B cell (primary cell): ENCODE measurements at regions not wholly inside any gene's neighbourhood (a gene's known extent, or its start where the extent isn't known, plus 50 kb on each side); places are given as distances from the start of the nearest gene placed in this dataset.

Source experiments
- ATAC-seq: fragments of 200-7000 bp; cut with Tn5 transposase; one replicate; pipeline ENCODE4 v1.10.0; 2021; ENCODE audit warnings: low read depth, mild to moderate bottlenecking, moderate number of reproducible peaks, moderate library complexity
- CTCF ChIA-PET: fragments of 350-600 bp; sonication (Branson Sonifier 250); formaldehyde crosslinking; loops from one replicate; lab custom pipeline; 2021; ENCODE audit warnings: antibody characterized with exemption, inconsistent platforms; lab: Charles Lee
- POLR2A ChIA-PET: fragments of 350-600 bp; sonication (Branson Sonifier 250); formaldehyde crosslinking; loops from one replicate; lab custom pipeline; 2021; ENCODE audit warnings: antibody characterized with exemption; lab: Charles Lee
- DNase-seq: peaks from one replicate; pipeline ENCODE4 v3.0.0; 2013
- H2AFZ ChIP-seq: 2 replicates; pipeline ENCODE4 v1.6.1; 2012; ENCODE audit warnings: mild to moderate bottlenecking, low read depth, low read length; ENCODE audit not compliant: insufficient read depth, poor library complexity, severe bottlenecking
- H3K27ac ChIP-seq, 2 donors: 1 replicate in 1 of 2; 2 replicates in 1 of 2; pipeline ENCODE4 v1.5.1; 2012 to 2013; ENCODE audit warnings: low read length in 2 of 2, mild to moderate bottlenecking in 2 of 2, moderate library complexity in 1 of 2
- H3K27me3 ChIP-seq, 4 experiments: fragments of 200-600 bp in 1 of 4; sonication (generic) in 1 of 4; replicated peaks in 1 of 4; 1 replicate in 2 of 4; 2 replicates in 2 of 4; pipeline versions ENCODE4 v1.6.1 to v1.7.0; 2013 to 2016; ENCODE audit warnings: low read length in 3 of 4, mild to moderate bottlenecking in 2 of 4, mixed read lengths in 1 of 4, moderate library complexity in 1 of 4; ENCODE audit not compliant: insufficient read depth in 4 of 4, control insufficient read depth in 3 of 4; ENCODE audit errors: control extremely low read depth in 1 of 4
- H3K36me3 ChIP-seq, 2 experiments: replicated peaks in 1 of 2; 1 replicate in 1 of 2; 2 replicates in 1 of 2; pipeline versions ENCODE4 v1.6.1 to v1.7.1; 2013; ENCODE audit warnings: low read length in 1 of 2; ENCODE audit not compliant: insufficient read depth in 2 of 2, control insufficient read depth in 1 of 2; ENCODE audit errors: control extremely low read depth in 1 of 2, extremely low read depth in 1 of 2
- H3K4me1 ChIP-seq, 2 donors: fragments of 200-600 bp in 1 of 2; sonication (generic) in 1 of 2; 1 replicate in 1 of 2; 2 replicates in 1 of 2; pipeline versions ENCODE4 v1.5.1 to v1.6.1; 2013 to 2017; ENCODE audit warnings: low read length in 2 of 2; ENCODE audit not compliant: control insufficient read depth in 2 of 2, insufficient read depth in 2 of 2
- H3K4me2 ChIP-seq: replicated peaks from 2 replicates; pipeline ENCODE3; 2012; ENCODE audit warnings: mild to moderate bottlenecking, low read depth, low read length; ENCODE audit not compliant: poor library complexity, severe bottlenecking
- H3K4me3 ChIP-seq, 5 experiments: fragments of 200-600 bp in 1 of 5; sonication (generic) in 1 of 5; 1 replicate in 3 of 5; 2 replicates in 2 of 5; pipeline versions ENCODE4 v1.5.1 to v1.7.0; 2011 to 2016; ENCODE audit warnings: low read length in 4 of 5, mild to moderate bottlenecking in 4 of 5, low read depth in 2 of 5, control low read depth in 1 of 5, moderate library complexity in 1 of 5; ENCODE audit not compliant: insufficient read depth in 1 of 5; ENCODE audit errors: control extremely low read depth in 1 of 5, extremely low read depth in 1 of 5
- H3K79me2 ChIP-seq: fragments of 200-600 bp; sonication (generic); one replicate; pipeline ENCODE4 v1.6.0; 2016; ENCODE audit warnings: low read length; ENCODE audit not compliant: control insufficient read depth, insufficient read depth
- H3K9ac ChIP-seq: fragments of 200-600 bp; sonication (generic); 2 replicates; pipeline ENCODE4 v1.6.1; 2017; ENCODE audit warnings: mild to moderate bottlenecking, low read length, moderate library complexity
- H3K9me3 ChIP-seq, 3 donors: one replicate each; pipeline versions ENCODE4 v1.6.1 to v1.7.1; 2013; ENCODE audit warnings: low read length in 2 of 3; ENCODE audit not compliant: control insufficient read depth in 2 of 3, insufficient read depth in 1 of 3; ENCODE audit errors: control extremely low read depth in 1 of 3
- H4K20me1 ChIP-seq: 2 replicates; pipeline ENCODE4 v1.6.0; 2012; ENCODE audit warnings: mild to moderate bottlenecking, low read length; ENCODE audit not compliant: insufficient read depth, control insufficient read depth, poor library complexity, severe bottlenecking
- H3K27ac Mint-ChIP-seq: one replicate; pipeline ENCODE4 v1.8.0; 2021; ENCODE audit warnings: mixed read lengths
- H3K27me3 Mint-ChIP-seq: one replicate; pipeline ENCODE4 v1.8.0; 2021; ENCODE audit warnings: mixed read lengths
- H3K4me1 Mint-ChIP-seq: one replicate; pipeline ENCODE4 v1.8.0; 2021; ENCODE audit warnings: mixed read lengths
- H3K4me3 Mint-ChIP-seq: one replicate; pipeline ENCODE4 v1.8.0; 2021; ENCODE audit warnings: mixed read lengths
- H3K9me3 Mint-ChIP-seq: one replicate; pipeline ENCODE4 v1.8.0; 2022; ENCODE audit warnings: mixed read lengths; ENCODE audit not compliant: insufficient read depth
- CTCF ChIP-seq: fragments of 200-600 bp; IDR thresholded peaks from one replicate; pipeline ENCODE4 v1.8.0; 2022; ENCODE audit warnings: antibody characterized with exemption, mild to moderate bottlenecking
- EZH2 ChIP-seq: IDR thresholded peaks from 2 replicates; pipeline ENCODE4 v1.6.1; 2012; ENCODE audit warnings: borderline replicate concordance, low read depth, mild to moderate bottlenecking, moderate library complexity, low read length; ENCODE audit not compliant: insufficient read depth, poor library complexity, severe bottlenecking
- WGBS: methylation state at CpG from one replicate; pipeline ENCODE4 v1.1.5; 2013; ENCODE audit warnings: missing lambda C conversion rate; ENCODE audit not compliant: insufficient coverage; 5-methylcytosine and 5-hydroxymethylcytosine counted together
- intact Hi-C: fragments of 100-400 bp; cut with micrococcal nuclease; formaldehyde crosslinking; loops from one replicate; pipeline ENCODE4 v1.10.0; 2022

GRCh38 chr6:22807818-22808217 is 238.5 kb downstream of the HDGFL1 start:
- DNase-seq, result no peak
- Mint-ChIP-seq H3K4me1 (no peaks in the 10 kb centered on the region), H3K27ac (no peak overlapping the region), H3K27me3 (no peaks in the 10 kb centered on the region), H3K4me3 (no peak overlapping the region), H3K9me3 (peaks cover 3% of the 10 kb centered on the region)
- H3K4me2 ChIP-seq, result no peak overlapping the region
- no peak overlapping the region for H3K9ac ChIP-seq
- no peaks in the 10 kb centered on the region for H3K36me3 ChIP-seq
- H4K20me1 ChIP-seq, result no peaks in the 10 kb centered on the region
- TF ChIP-seq CTCF (no peak), EZH2 (no peak)
- H3K4me1 ChIP-seq, result no peaks in the 10 kb centered on the region
- H3K27me3 ChIP-seq, result no peaks in the 10 kb centered on the region
- intact Hi-C loops, result no loop called here
- no peaks in the 10 kb centered on the region for H3K79me2 ChIP-seq
- no peak overlapping the region for H2AFZ ChIP-seq
- POLR2A ChIA-PET, result no interaction called here
- WGBS, result 85% methylated on average over 2 of the region's 3 CpGs
- CTCF ChIA-PET, result no interaction called here
- H3K27ac ChIP-seq, result no peak overlapping the region
- ATAC-seq, result no peak
- no peak overlapping the region for H3K4me3 ChIP-seq
- no peaks in the 10 kb centered on the region for H3K9me3 ChIP-seq

GRCh38 chr6:22808466-22808865 is 239.1 kb downstream of the HDGFL1 start:
- Mint-ChIP-seq H3K27me3 (no peaks in the 10 kb centered on the region), H3K27ac (no peak overlapping the region), H3K4me3 (no peak overlapping the region), H3K9me3 (peaks cover 3% of the 10 kb centered on the region), H3K4me1 (no peaks in the 10 kb centered on the region)
- DNase-seq (no peak), ATAC-seq (no peak)
- ChIA-PET CTCF (no interaction called here), POLR2A (no interaction called here)
- Histone ChIP-seq H4K20me1 (no peaks in the 10 kb centered on the region), H3K79me2 (no peaks in the 10 kb centered on the region), H2AFZ (no peak overlapping the region), H3K36me3 (no peaks in the 10 kb centered on the region), H3K4me1 (no peaks in the 10 kb centered on the region), H3K4me2 (no peak overlapping the region), H3K4me3 (no peak overlapping the region), H3K9me3 (no peaks in the 10 kb centered on the region), H3K9ac (no peak overlapping the region), H3K27ac (no peak overlapping the region), H3K27me3 (no peaks in the 10 kb centered on the region)
- TF ChIP-seq CTCF (no peak), EZH2 (no peak)
- intact Hi-C loops, result no loop called here
- no CpG with 5 or more reads among the region's 1 CpG for WGBS
